HepG2 (cell line): ENCODE measurements at regions not wholly inside any gene's neighbourhood (a gene's known extent, or its start where the extent isn't known, plus 50 kb on each side); places are given as distances from the start of the nearest gene placed in this dataset.

Experiments used
- ATAC-seq: fragments of 200-7000 bp; cut with Tn5 transposase; 3 replicates; pipeline ENCODE4 v1.9.1; 2020; ENCODE audit warnings: mild to moderate bottlenecking, moderate library complexity
- BruUV-seq: library from RNA; stranded (reverse); fragments of 400-500 nt; replicated peaks from 2 replicates; lab custom pipeline; 2021; lab: Mats Ljungman, UMichigan
- CTCF ChIA-PET: fragments of 300-600 bp; formaldehyde crosslinking; extraction: SDS; loops from one replicate; lab custom pipeline; 2021; ENCODE audit warnings: low total read pairs, inconsistent platforms, low intra/inter-chr PET ratio; lab: Yijun Ruan, JAX
- POLR2A ChIA-PET: fragments of 350-600 bp; sonication (Branson Sonifier 250); formaldehyde crosslinking; loops from one replicate; lab custom pipeline; 2020; ENCODE audit warnings: antibody characterized with exemption, inconsistent platforms; lab: Yijun Ruan, JAX
- DNase-seq: peaks from one replicate; pipeline ENCODE4 v3.0.0-alpha.2; 2015; ENCODE audit warnings: low spot score
- FAIRE-seq: peaks from 3 replicates; lab custom pipeline; 2011; peaks lifted over from hg19 to GRCh38; lab: Jason Lieb, UNC
- H2AFZ ChIP-seq: one replicate; pipeline ENCODE4 v1.6.1; 2011; ENCODE audit warnings: low read length, inconsistent platforms
- H3K27ac ChIP-seq: fragments of 300-600 bp; 3 replicates; pipeline ENCODE4 v1.8.0; 2011; ENCODE audit warnings: mixed run types, mild to moderate bottlenecking, mixed read lengths, low read length, inconsistent platforms; ENCODE audit not compliant: insufficient read depth; ENCODE audit errors: extremely low read length
- H3K27me3 ChIP-seq, 2 experiments: fragments of 200-600 bp in 1 of 2; 2 replicates in 1 of 2; 3 replicates in 1 of 2; pipeline versions ENCODE4 v1.6.0 to v1.8.0; 2011; ENCODE audit warnings: low read length in 2 of 2, mild to moderate bottlenecking in 2 of 2, moderate library complexity in 2 of 2, inconsistent platforms in 1 of 2; ENCODE audit not compliant: insufficient read depth in 2 of 2, control insufficient read depth in 1 of 2
- H3K36me3 ChIP-seq, 2 experiments: fragments of 200-600 bp in 1 of 2; replicated peaks in 1 of 2; 2 replicates in 1 of 2; 3 replicates in 1 of 2; pipeline versions ENCODE4 v1.5.1 to v1.8.0; 2011; ENCODE audit warnings: low read length in 2 of 2, inconsistent platforms in 1 of 2; ENCODE audit not compliant: insufficient read depth in 2 of 2, control insufficient read depth in 1 of 2
- H3K4me1 ChIP-seq: 2 replicates; pipeline ENCODE4 v1.5.1; 2012; ENCODE audit warnings: low read length, inconsistent platforms; ENCODE audit not compliant: insufficient read depth
- H3K4me2 ChIP-seq: 2 replicates; pipeline ENCODE4 v1.6.0; 2011; ENCODE audit warnings: low read depth, low read length, inconsistent platforms
- H3K4me3 ChIP-seq, 3 experiments: fragments of 200-600 bp in 1 of 3; sonication (generic), shearing (Covaris generic) in 1 of 3; replicated peaks in 1 of 3; 2 replicates each; pipeline ENCODE4 v1.5.1; 2011 to 2016; ENCODE audit warnings: low read length in 3 of 3, inconsistent platforms in 2 of 3, low read depth in 2 of 3, mild to moderate bottlenecking in 2 of 3, control low read depth in 1 of 3, mixed read lengths in 1 of 3; ENCODE audit not compliant: insufficient read depth in 1 of 3
- H3K79me2 ChIP-seq: one replicate; pipeline ENCODE4 v1.6.1; 2011; ENCODE audit warnings: low read length, inconsistent platforms; ENCODE audit not compliant: insufficient read depth
- H3K9ac ChIP-seq: 2 replicates; pipeline ENCODE4 v1.6.0; 2011; ENCODE audit warnings: mild to moderate bottlenecking, low read depth, low read length, inconsistent platforms; ENCODE audit not compliant: insufficient read depth
- H3K9me3 ChIP-seq: 2 replicates; pipeline ENCODE4 v1.5.1; 2012; ENCODE audit warnings: mild to moderate bottlenecking, low read length
- H4K20me1 ChIP-seq: 2 replicates; pipeline ENCODE4 v1.6.0; 2011; ENCODE audit warnings: inconsistent platforms, mild to moderate bottlenecking, low read length, moderate library complexity; ENCODE audit not compliant: insufficient read depth
- CENPT ChIP-seq: sonication (generic); formaldehyde crosslinking; IDR thresholded peaks from 2 replicates; pipeline ENCODE4 v1.8.0; 2022; ENCODE audit warnings: low read depth, mild to moderate bottlenecking, moderate library complexity, missing genetic modification reagents
- ZNF501 ChIP-seq: sonication (generic); formaldehyde crosslinking; IDR thresholded peaks from 2 replicates; pipeline ENCODE4 v1.5.1; 2020; ENCODE audit warnings: mild to moderate bottlenecking, moderate library complexity, missing genetic modification reagents
- ZNF619 ChIP-seq: sonication (generic); formaldehyde crosslinking; IDR thresholded peaks from 2 replicates; pipeline ENCODE4 v1.4.0; 2020; ENCODE audit warnings: mild to moderate bottlenecking, missing genetic modification reagents
- WGBS: methylation state at CpG from one replicate; pipeline ENCODE4 v1.1.6; 2017; ENCODE audit warnings: low lambda C conversion rate; 5-methylcytosine and 5-hydroxymethylcytosine counted together
- in situ Hi-C: cut with HindIII; loops from 2 replicates; pipeline ENCODE4 v1.10.0; 2017; ENCODE audit warnings: low pct_unique_long_range_greater_than_20kb; ENCODE audit not compliant: extremely low pct_ligation_motif_present
- intact Hi-C: fragments of 100-400 bp; cut with micrococcal nuclease; formaldehyde crosslinking; loops from one replicate; pipeline ENCODE4 v1.10.0; 2022; ENCODE audit not compliant: unreplicated experiment

GRCh38 chr18:23085066-23085465 lies 50.2 kb upstream of the CABLES1 start:
- Histone ChIP-seq H3K4me3 (no peak overlapping the region), H3K9me3 (no peaks in the 10 kb centered on the region), H3K27ac (no peak overlapping the region), H3K79me2 (no peaks in the 10 kb centered on the region), H2AFZ (no peak overlapping the region), H3K9ac (no peak overlapping the region), H3K27me3 (peaks cover 0 to 6% of the 10 kb centered on the region in 2 experiments; a peak in 1 of 5 replicates), H4K20me1 (no peaks in the 10 kb centered on the region), H3K4me1 (no peaks in the 10 kb centered on the region), H3K36me3 (no peaks in the 10 kb centered on the region), H3K4me2 (no peak overlapping the region)
- in situ Hi-C loops (no loop called here), intact Hi-C loops (no loop called here)
- 16% methylated on average over 5 of the region's 5 CpGs for WGBS
- TF ChIP-seq ZNF501 = no peak
- no peak for TF ChIP-seq ZNF619 (CRISPR knock-in tag)
- no peak for TF ChIP-seq CENPT (CRISPR knock-in tag)
- FAIRE-seq = no peak
- POLR2A ChIA-PET = no interaction called here
- CTCF ChIA-PET = no interaction called here
- no peak for ATAC-seq
- no TSS peak for BruUV-seq
- DNase-seq = no peak
